ENCODE measurements at regions not wholly inside any gene's neighbourhood (a gene's known extent, or its start where the extent isn't known, plus 50 kb on each side); places are given as distances from the start of the nearest gene placed in this dataset.
"Not testable (repeated sequence)": the region's sequence is repeated elsewhere in the genome, so short reads cannot be mapped to it uniquely, and the experiment has no call there.

GRCh38 chr18:30684825-30685481, 357.6 kb downstream of the DSC3 start:
- Mint-ChIP-seq H3K9me3 (peaks cover 10% of the 10 kb centered on the region), H3K27ac (no peak overlapping the region), H3K36me3 (ENCODE audit: low read depth) (no peaks in the 10 kb centered on the region), H3K4me1 (ENCODE audit: low read depth) (no peaks in the 10 kb centered on the region), H3K27me3 (ENCODE audit: low read depth) (no peaks in the 10 kb centered on the region), H3K4me3 (no peak overlapping the region)
- intact Hi-C loops (cut with micrococcal nuclease): no loop called here
- DNase-seq: no peak
- CTCF ChIA-PET: no interaction called here

DNA sequence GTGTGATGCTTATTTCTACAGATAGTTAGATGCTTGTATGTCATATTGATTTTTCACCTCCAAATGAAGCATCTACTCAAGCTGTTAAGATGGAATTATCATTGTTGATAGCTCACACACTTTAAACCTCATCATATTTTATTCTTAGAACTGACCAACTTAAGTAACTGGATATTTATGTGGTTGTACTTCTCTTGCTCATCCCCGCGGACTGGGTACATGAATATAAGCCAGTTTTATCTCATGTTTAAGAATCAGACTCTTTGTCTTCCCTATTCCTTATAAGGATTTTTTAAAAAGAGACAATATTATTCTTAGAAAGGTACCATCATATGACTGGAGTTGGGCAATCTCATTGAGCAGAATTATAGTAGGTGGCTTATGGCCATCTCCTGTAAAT, 358.7 kb downstream of the DSC3 start:
- no peaks in the 10 kb centered on the region for H3K4me1 Mint-ChIP-seq (ENCODE audit: low read depth)

GRCh38 chr18:30682672-30683071, 359.9 kb downstream of the DSC3 start:
- Mint-ChIP-seq H3K4me1 (ENCODE audit: low read depth) (no peaks in the 10 kb centered on the region), H3K27me3 (ENCODE audit: low read depth) (no peaks in the 10 kb centered on the region), H3K4me3 (no peak overlapping the region), H3K9me3 (peaks cover 10% of the 10 kb centered on the region), H3K36me3 (ENCODE audit: low read depth) (no peaks in the 10 kb centered on the region), H3K27ac (no peak overlapping the region)
- DNase-seq: no peak
- intact Hi-C loops (cut with micrococcal nuclease): no loop called here
- CTCF ChIA-PET: no interaction called here

More for the DNA sequence above, 358.7 kb downstream of the DSC3 start:
- Mint-ChIP-seq H3K36me3 (ENCODE audit: low read depth) (no peaks in the 10 kb centered on the region), H3K4me3 (no peak overlapping the region), H3K27ac (no peak overlapping the region), H3K9me3 (peaks cover 10% of the 10 kb centered on the region), H3K27me3 (ENCODE audit: low read depth) (no peaks in the 10 kb centered on the region)
- DNase-seq: no peak
- intact Hi-C loops (cut with micrococcal nuclease): no loop called here
- CTCF ChIA-PET: no interaction called here

DNA sequence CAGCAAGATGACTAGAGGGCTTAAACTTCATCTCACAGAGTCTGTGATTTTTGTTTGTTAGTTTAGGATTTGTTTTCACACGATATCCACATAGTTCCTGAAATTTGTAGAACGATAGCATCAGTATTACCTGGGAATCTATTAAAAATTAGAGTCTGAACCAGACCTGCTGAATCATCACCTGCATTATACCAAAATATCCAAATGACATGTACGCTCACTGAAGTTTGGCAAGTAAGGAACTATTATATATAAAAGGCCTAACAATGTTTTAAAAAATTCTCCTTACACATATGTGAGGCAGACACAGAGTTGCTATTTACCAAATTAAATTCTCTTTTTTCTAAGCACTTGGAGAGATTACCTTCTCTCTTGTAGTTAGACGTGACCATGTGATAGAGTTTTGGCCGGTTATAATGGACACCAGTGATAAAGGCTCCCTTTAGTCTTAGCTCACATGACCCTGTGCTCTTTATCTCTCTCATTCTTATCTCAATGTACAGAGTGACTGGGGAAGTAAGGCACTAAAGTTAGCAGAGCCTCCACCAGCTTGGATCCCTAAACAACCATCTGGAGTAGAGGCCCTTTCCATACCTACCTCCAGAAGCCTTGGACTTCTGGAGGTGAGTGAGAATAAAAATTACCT, 363.1 kb downstream of the DSC3 start:
- H3K9me3 Mint-ChIP-seq: peaks cover 6% of the 10 kb centered on the region
- intact Hi-C loops (cut with micrococcal nuclease): no loop called here
- H3K27me3 Mint-ChIP-seq (ENCODE audit: low read depth): no peaks in the 10 kb centered on the region
- H3K36me3 Mint-ChIP-seq (ENCODE audit: low read depth): no peaks in the 10 kb centered on the region
- no peak for DNase-seq
- no peak overlapping the region for H3K4me3 Mint-ChIP-seq
- no peaks in the 10 kb centered on the region for H3K4me1 Mint-ChIP-seq (ENCODE audit: low read depth)
- CTCF ChIA-PET: no interaction called here
- no peak overlapping the region for H3K27ac Mint-ChIP-seq

DNA sequence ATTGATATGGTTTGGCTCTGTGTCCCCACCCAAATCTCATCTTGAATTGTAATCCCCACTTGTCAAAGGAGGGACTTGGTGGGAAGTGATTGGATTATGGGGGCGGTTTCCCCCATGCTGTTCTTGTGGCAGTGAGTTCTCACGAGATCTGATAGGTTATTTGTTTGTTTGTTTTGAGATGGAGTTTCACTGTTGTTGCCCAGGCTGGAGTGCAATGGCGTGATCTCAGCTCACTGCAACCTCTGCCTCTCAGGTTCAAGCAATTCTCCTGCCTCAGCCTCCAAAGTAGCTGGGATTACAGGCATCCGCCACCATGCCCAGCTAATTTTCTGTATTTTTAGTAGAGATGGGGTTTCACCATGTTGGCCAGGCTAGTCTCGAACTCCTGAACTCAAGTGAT, 364.7 kb downstream of the DSC3 start:
- H3K4me3 Mint-ChIP-seq; H3K27ac Mint-ChIP-seq; H3K4me1 Mint-ChIP-seq (ENCODE audit: low read depth); DNase-seq; intact Hi-C loops (cut with micrococcal nuclease); H3K9me3 Mint-ChIP-seq; H3K27me3 Mint-ChIP-seq (ENCODE audit: low read depth); H3K36me3 Mint-ChIP-seq (ENCODE audit: low read depth); CTCF ChIA-PET: not testable (repeated sequence)

- H3K27me3 Mint-ChIP-seq (ENCODE audit: low read depth): no peaks in the 10 kb centered on the region
- no peak for DNase-seq
- H3K27ac Mint-ChIP-seq: no peak overlapping the region
- no peaks in the 10 kb centered on the region for H3K4me1 Mint-ChIP-seq (ENCODE audit: low read depth)
- intact Hi-C loops (cut with micrococcal nuclease): no loop called here
- no peak overlapping the region for H3K4me3 Mint-ChIP-seq
- CTCF ChIA-PET: no interaction called here
- H3K9me3 Mint-ChIP-seq: no peaks in the 10 kb centered on the region
- H3K36me3 Mint-ChIP-seq (ENCODE audit: low read depth): no peaks in the 10 kb centered on the region
Measured at GRCh38 chr18:30676053-30676480, 366.5 kb downstream of the DSC3 start.

GRCh38 chr18:30675493-30675892, 367.0 kb downstream of the DSC3 start:
- no peaks in the 10 kb centered on the region for H3K36me3 Mint-ChIP-seq (ENCODE audit: low read depth)
- H3K9me3 Mint-ChIP-seq: peaks cover 2% of the 10 kb centered on the region
- no peak overlapping the region for H3K4me3 Mint-ChIP-seq
- intact Hi-C loops (cut with micrococcal nuclease): no loop called here
- H3K4me1 Mint-ChIP-seq (ENCODE audit: low read depth): no peaks in the 10 kb centered on the region
- no peaks in the 10 kb centered on the region for H3K27me3 Mint-ChIP-seq (ENCODE audit: low read depth)
- no peak for DNase-seq
- CTCF ChIA-PET: no interaction called here
- no peak overlapping the region for H3K27ac Mint-ChIP-seq

DNA sequence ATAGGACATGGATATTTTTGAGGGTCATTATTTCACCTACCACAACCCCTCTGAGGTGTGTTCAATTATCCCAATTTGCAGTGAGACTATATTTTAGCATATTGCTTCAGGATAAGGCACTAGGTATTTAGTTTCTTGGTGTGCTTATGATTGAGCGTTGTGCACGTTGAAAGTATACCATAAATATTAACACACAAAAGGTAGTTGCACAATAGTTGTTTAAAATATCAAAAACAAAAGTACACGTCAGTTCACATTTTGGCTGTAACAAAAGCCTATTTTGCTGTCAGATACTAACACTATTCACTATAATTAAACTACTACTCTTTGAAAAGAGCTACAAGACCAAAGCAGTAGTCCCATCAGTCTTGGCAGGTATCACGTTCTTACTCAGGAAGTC, 367.5 kb downstream of the DSC3 start:
- Mint-ChIP-seq H3K4me1 (ENCODE audit: low read depth) (no peaks in the 10 kb centered on the region), H3K27me3 (ENCODE audit: low read depth) (no peaks in the 10 kb centered on the region), H3K9me3 (peaks cover 2% of the 10 kb centered on the region), H3K36me3 (ENCODE audit: low read depth) (no peaks in the 10 kb centered on the region), H3K27ac (no peak overlapping the region), H3K4me3 (no peak overlapping the region)
- DNase-seq: no peak
- intact Hi-C loops (cut with micrococcal nuclease): no loop called here
- CTCF ChIA-PET: no interaction called here

GRCh38 chr18:30674596-30674995, 367.9 kb downstream of the DSC3 start:
- Mint-ChIP-seq H3K27ac (no peak overlapping the region), H3K27me3 (ENCODE audit: low read depth) (no peaks in the 10 kb centered on the region), H3K4me1 (ENCODE audit: low read depth) (no peaks in the 10 kb centered on the region), H3K36me3 (ENCODE audit: low read depth) (no peaks in the 10 kb centered on the region), H3K9me3 (peaks cover 2% of the 10 kb centered on the region), H3K4me3 (no peak overlapping the region)
- no peak for DNase-seq
- CTCF ChIA-PET: no interaction called here
- intact Hi-C loops (cut with micrococcal nuclease): no loop called here

DNA sequence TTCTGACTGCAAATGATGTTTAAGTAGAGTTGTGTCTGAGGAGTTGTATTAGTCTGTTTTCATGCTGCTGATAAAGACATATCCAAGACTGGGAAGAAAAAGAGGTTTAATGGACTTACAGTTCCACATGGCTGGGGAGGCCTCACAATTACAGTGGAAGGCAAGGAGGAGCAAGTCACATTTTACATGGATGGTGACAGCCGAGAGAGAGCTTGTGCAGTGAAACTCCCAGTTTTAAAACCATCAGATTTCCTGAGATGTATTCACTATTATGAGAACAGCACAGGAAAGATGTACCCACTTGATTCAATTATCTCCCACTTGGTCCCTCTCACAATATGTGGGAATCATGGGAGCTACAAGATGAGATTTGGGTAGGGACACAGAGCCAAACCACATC, 370.1 kb downstream of the DSC3 start:
- intact Hi-C loops (cut with micrococcal nuclease); H3K36me3 Mint-ChIP-seq (ENCODE audit: low read depth); H3K4me1 Mint-ChIP-seq (ENCODE audit: low read depth); H3K4me3 Mint-ChIP-seq; H3K27me3 Mint-ChIP-seq (ENCODE audit: low read depth); DNase-seq; H3K9me3 Mint-ChIP-seq; H3K27ac Mint-ChIP-seq: not testable (repeated sequence)
- CTCF ChIA-PET: interaction anchor here (0.9 kb wide), 1 partner anchor 8 kb away, joined by 3 read pairs; no protein-coding TSS in a partner anchor

GRCh38 chr18:30658306-30658705, 384.2 kb downstream of the DSC3 start:
- no peaks in the 10 kb centered on the region for H3K4me1 Mint-ChIP-seq (ENCODE audit: low read depth)
- intact Hi-C loops (cut with micrococcal nuclease): no loop called here
- CTCF ChIA-PET: no interaction called here
- no peak for DNase-seq
- no peaks in the 10 kb centered on the region for H3K36me3 Mint-ChIP-seq (ENCODE audit: low read depth)
- H3K9me3 Mint-ChIP-seq: peaks cover 13% of the 10 kb centered on the region
- H3K27me3 Mint-ChIP-seq (ENCODE audit: low read depth): no peaks in the 10 kb centered on the region
- no peak overlapping the region for H3K27ac Mint-ChIP-seq
- H3K4me3 Mint-ChIP-seq: no peak overlapping the region

GRCh38 chr18:30652387-30652786, 390.2 kb downstream of the DSC3 start:
- no peaks in the 10 kb centered on the region for H3K4me1 Mint-ChIP-seq (ENCODE audit: low read depth)
- H3K27me3 Mint-ChIP-seq (ENCODE audit: low read depth): no peaks in the 10 kb centered on the region
- no peak overlapping the region for H3K4me3 Mint-ChIP-seq
- no peaks in the 10 kb centered on the region for H3K36me3 Mint-ChIP-seq (ENCODE audit: low read depth)
- no peak for DNase-seq
- CTCF ChIA-PET: no interaction called here
- intact Hi-C loops (cut with micrococcal nuclease): no loop called here
- H3K9me3 Mint-ChIP-seq: peaks cover 1% of the 10 kb centered on the region
- H3K27ac Mint-ChIP-seq: no peak overlapping the region

DNA sequence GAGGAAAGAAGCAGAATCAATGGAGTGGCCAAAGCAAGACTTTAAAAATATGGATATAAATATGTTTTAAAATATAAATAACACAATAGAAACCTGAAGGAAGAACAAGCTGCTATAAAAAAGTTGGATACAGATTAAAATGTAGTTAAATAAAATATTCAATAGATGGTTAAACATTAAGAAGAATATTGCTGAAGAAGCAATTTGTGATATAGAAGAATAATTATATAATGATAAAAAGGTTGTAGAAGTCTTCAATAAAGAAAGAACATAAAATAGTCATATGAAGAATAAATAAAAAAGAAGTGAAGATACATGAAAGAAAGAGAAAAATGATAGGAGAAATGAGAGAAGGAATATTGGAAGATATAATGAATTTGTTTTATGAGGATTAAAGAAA, 392.0 kb downstream of the DSC3 start:
- DNase-seq: no peak
- H3K27ac Mint-ChIP-seq: no peak overlapping the region
- peaks cover 1% of the 10 kb centered on the region for H3K9me3 Mint-ChIP-seq
- H3K36me3 Mint-ChIP-seq (ENCODE audit: low read depth): no peaks in the 10 kb centered on the region
- no peaks in the 10 kb centered on the region for H3K27me3 Mint-ChIP-seq (ENCODE audit: low read depth)
- CTCF ChIA-PET: interaction anchor here (0.7 kb wide), 1 partner anchor 913 kb away, joined by 3 read pairs; no protein-coding TSS in a partner anchor
- no peaks in the 10 kb centered on the region for H3K4me1 Mint-ChIP-seq (ENCODE audit: low read depth)
- H3K4me3 Mint-ChIP-seq: no peak overlapping the region
- intact Hi-C loops (cut with micrococcal nuclease): no loop called here

Data from activated naive CD4-positive, alpha-beta T cell treated with anti-CD3 and anti-CD28 coated beads for 36 hours (primary cell).